Left kidney (tissue), 1 donor: ENCODE measurements at regions not wholly inside any gene's neighbourhood (a gene's known extent, or its start where the extent isn't known, plus 50 kb on each side); places are given as distances from the start of the nearest gene placed in this dataset.

ENCODE experiments used
- DNase-seq: peaks from one replicate; pipeline ENCODE4 v3.0.0-alpha.2; 2013

- no peak for DNase-seq
Observed at GRCh38 chr2:15765686-15766302, 174.1 kb downstream of the DDX1 start.

- DNase-seq, result no peak
Observed at GRCh38 chr2:15766303-15766861, 174.0 kb upstream of the MYCN start.

GRCh38 chr2:15766911-15767597 lies 173.3 kb upstream of the MYCN start:
- DNase-seq, result no peak

GRCh38 chr2:15767679-15768078 lies 172.7 kb upstream of the MYCN start:
- no peak for DNase-seq

- DNase-seq, result no peak
Observed at GRCh38 chr2:15768142-15768541, 172.2 kb upstream of the MYCN start.

- DNase-seq, result no peak
Observed at GRCh38 chr2:15768615-15769014, 171.7 kb upstream of the MYCN start.

GRCh38 chr2:15769235-15769634 lies 171.1 kb upstream of the MYCN start:
- DNase-seq, result no peak

- no peak for DNase-seq
Observed at GRCh38 chr2:15769676-15770547, 170.4 kb upstream of the MYCN start.

- no peak for DNase-seq
Observed at GRCh38 chr2:15770606-15771005, 169.7 kb upstream of the MYCN start.

- DNase-seq, result no peak
Observed at GRCh38 chr2:15771124-15771523, 169.2 kb upstream of the MYCN start.

- DNase-seq, result no peak
Observed at GRCh38 chr2:15772086-15772595, 168.2 kb upstream of the MYCN start.

- DNase-seq, result no peak
Observed at GRCh38 chr2:15772681-15773080, 167.7 kb upstream of the MYCN start.

GRCh38 chr2:15773204-15773603 lies 167.1 kb upstream of the MYCN start:
- no peak for DNase-seq

- no peak for DNase-seq
Observed at GRCh38 chr2:15773846-15774245, 166.5 kb upstream of the MYCN start.

GRCh38 chr2:15775753-15776628 lies 164.4 kb upstream of the MYCN start:
- DNase-seq, result no peak

- DNase-seq, result no peak
Observed at GRCh38 chr2:15776629-15776919, 163.8 kb upstream of the MYCN start.

- DNase-seq, result no peak
Observed at GRCh38 chr2:15776992-15777702, 163.2 kb upstream of the MYCN start.

GRCh38 chr2:15777795-15778371 lies 162.5 kb upstream of the MYCN start:
- DNase-seq, result no peak

GRCh38 chr2:15778529-15779219 lies 161.7 kb upstream of the MYCN start:
- DNase-seq, result no peak
